Effector memory CD8-positive, alpha-beta T cell (primary cell): ENCODE measurements at regions not wholly inside any gene's neighbourhood (a gene's known extent, or its start where the extent isn't known, plus 50 kb on each side); places are given as distances from the start of the nearest gene placed in this dataset.

Experiments used
- ATAC-seq: fragments of 150-1000 bp; cut with Tn5 transposase; replicated peaks from 2 replicates; pipeline ENCODE4 v1.10.0; 2021; ENCODE audit warnings: mild to moderate bottlenecking, moderate library complexity
- DNase-seq, 3 experiments: peaks; one replicate each; pipeline ENCODE4 v3.0.0; 2021
- H3K27ac Mint-ChIP-seq, 2 donors: one replicate each; pipeline ENCODE4 v1.8.0; 2022; ENCODE audit warnings: mild to moderate bottlenecking in 2 of 2, mixed read lengths in 2 of 2, moderate library complexity in 2 of 2
- H3K27me3 Mint-ChIP-seq, 2 donors: one replicate each; pipeline ENCODE4 v1.8.0; 2022; ENCODE audit warnings: mixed read lengths in 2 of 2
- H3K36me3 Mint-ChIP-seq: one replicate; pipeline ENCODE4 v1.8.0; 2022; ENCODE audit warnings: mild to moderate bottlenecking, moderate library complexity, mixed read lengths; ENCODE audit not compliant: insufficient read depth
- H3K4me1 Mint-ChIP-seq, 2 donors: one replicate each; pipeline ENCODE4 v1.8.0; 2022; ENCODE audit warnings: low read depth in 2 of 2, mixed read lengths in 2 of 2
- H3K4me3 Mint-ChIP-seq, 2 donors: one replicate each; pipeline ENCODE4 v1.8.0; 2022; ENCODE audit warnings: mild to moderate bottlenecking in 2 of 2, mixed read lengths in 2 of 2, moderate library complexity in 2 of 2
- H3K9me3 Mint-ChIP-seq, 2 donors: one replicate each; pipeline ENCODE4 v1.8.0; 2022; ENCODE audit warnings: mixed read lengths in 2 of 2

- peaks cover 0 to 2% of the 10 kb centered on the region in 2 donors for H3K9me3 Mint-ChIP-seq
- ATAC-seq (no peak), DNase-seq (no peak)
- H3K27me3 Mint-ChIP-seq = no peaks in the 10 kb centered on the region
- H3K4me3 Mint-ChIP-seq = no peak overlapping the region
- no peak overlapping the region for H3K27ac Mint-ChIP-seq
- no peaks in the 10 kb centered on the region for H3K4me1 Mint-ChIP-seq
- H3K36me3 Mint-ChIP-seq = no peaks in the 10 kb centered on the region
Observed at GRCh38 chr9:80883426-80883825, 805.9 kb downstream of the TLE1 start.

- Mint-ChIP-seq H3K4me3 (no peak overlapping the region), H3K4me1 (no peaks in the 10 kb centered on the region), H3K27ac (no peak overlapping the region), H3K9me3 (peaks cover 0 to 5% of the 10 kb centered on the region in 2 donors), H3K27me3 (no peaks in the 10 kb centered on the region), H3K36me3 (no peaks in the 10 kb centered on the region)
- ATAC-seq = no peak
- no peak for DNase-seq
Observed at GRCh38 chr9:80881940-80882339, 807.4 kb downstream of the TLE1 start.

- no peak overlapping the region for H3K4me3 Mint-ChIP-seq
- no peak overlapping the region for H3K27ac Mint-ChIP-seq
- peaks cover 5 to 6% of the 10 kb centered on the region in 2 donors for H3K9me3 Mint-ChIP-seq
- no peak for ATAC-seq
- no peaks in the 10 kb centered on the region for H3K36me3 Mint-ChIP-seq
- DNase-seq = no peak
- no peaks in the 10 kb centered on the region for H3K27me3 Mint-ChIP-seq
- no peaks in the 10 kb centered on the region for H3K4me1 Mint-ChIP-seq
Observed at GRCh38 chr9:80881320-80881719, 808.0 kb downstream of the TLE1 start.

- no peak for DNase-seq
- H3K9me3 Mint-ChIP-seq = peaks cover 15 to 16% of the 10 kb centered on the region in 2 donors
- no peaks in the 10 kb centered on the region for H3K27me3 Mint-ChIP-seq
- no peaks in the 10 kb centered on the region for H3K4me1 Mint-ChIP-seq
- H3K4me3 Mint-ChIP-seq = no peak overlapping the region
- no peak for ATAC-seq
- no peaks in the 10 kb centered on the region for H3K36me3 Mint-ChIP-seq
- H3K27ac Mint-ChIP-seq = no peak overlapping the region
Observed at GRCh38 chr9:80878556-80878955, 810.8 kb downstream of the TLE1 start.

GRCh38 chr9:80875947-80876346, 813.4 kb downstream of the TLE1 start:
- ATAC-seq (no peak), DNase-seq (no peak)
- peaks cover 15 to 16% of the 10 kb centered on the region in 2 donors for H3K9me3 Mint-ChIP-seq
- no peaks in the 10 kb centered on the region for H3K27me3 Mint-ChIP-seq
- H3K4me1 Mint-ChIP-seq = no peaks in the 10 kb centered on the region
- H3K36me3 Mint-ChIP-seq = no peaks in the 10 kb centered on the region
- H3K27ac Mint-ChIP-seq = no peak overlapping the region
- no peak overlapping the region for H3K4me3 Mint-ChIP-seq

GRCh38 chr9:80874276-80874675, 815.1 kb downstream of the TLE1 start:
- Mint-ChIP-seq H3K4me1 (no peaks in the 10 kb centered on the region), H3K27ac (no peak overlapping the region), H3K4me3 (no peak overlapping the region), H3K36me3 (no peaks in the 10 kb centered on the region), H3K27me3 (no peaks in the 10 kb centered on the region), H3K9me3 (peaks cover 15 to 16% of the 10 kb centered on the region in 2 donors)
- ATAC-seq = no peak
- no peak for DNase-seq

- H3K4me1 Mint-ChIP-seq = no peaks in the 10 kb centered on the region
- H3K27ac Mint-ChIP-seq = no peak overlapping the region
- H3K36me3 Mint-ChIP-seq = no peaks in the 10 kb centered on the region
- no peaks in the 10 kb centered on the region for H3K27me3 Mint-ChIP-seq
- no peak overlapping the region for H3K4me3 Mint-ChIP-seq
- DNase-seq (no peak), ATAC-seq (no peak)
- H3K9me3 Mint-ChIP-seq = peaks cover 16% of the 10 kb centered on the region in 2 donors
Observed at GRCh38 chr9:80873861-80874260, 815.5 kb downstream of the TLE1 start.

- H3K4me1 Mint-ChIP-seq = no peaks in the 10 kb centered on the region
- H3K9me3 Mint-ChIP-seq = peaks cover 16 to 32% of the 10 kb centered on the region in 2 donors
- H3K27me3 Mint-ChIP-seq = no peaks in the 10 kb centered on the region
- no peak overlapping the region for H3K27ac Mint-ChIP-seq
- no peak for ATAC-seq
- no peaks in the 10 kb centered on the region for H3K36me3 Mint-ChIP-seq
- DNase-seq = no peak
- H3K4me3 Mint-ChIP-seq = no peak overlapping the region
Observed at GRCh38 chr9:80871596-80871995, 817.8 kb downstream of the TLE1 start.

- DNase-seq = no peak
Observed at GRCh38 chr9:80867731-80868130, 821.6 kb downstream of the TLE1 start.

GRCh38 chr9:80866576-80867227, 822.6 kb downstream of the TLE1 start:
- no peaks in the 10 kb centered on the region for H3K27me3 Mint-ChIP-seq
- no peak for DNase-seq
- no peaks in the 10 kb centered on the region for H3K4me1 Mint-ChIP-seq
- no peak for ATAC-seq
- H3K9me3 Mint-ChIP-seq = peaks cover 4 to 27% of the 10 kb centered on the region in 2 donors
- H3K4me3 Mint-ChIP-seq = no peak overlapping the region
- no peak overlapping the region for H3K27ac Mint-ChIP-seq
- no peaks in the 10 kb centered on the region for H3K36me3 Mint-ChIP-seq

More at GRCh38 chr9:80867731-80868130, 821.6 kb downstream of the TLE1 start:
- no peak overlapping the region for H3K27ac Mint-ChIP-seq
- ATAC-seq = no peak
- no peak overlapping the region for H3K4me3 Mint-ChIP-seq
- no peaks in the 10 kb centered on the region for H3K36me3 Mint-ChIP-seq
- H3K9me3 Mint-ChIP-seq = peaks cover 4 to 27% of the 10 kb centered on the region in 2 donors
- no peaks in the 10 kb centered on the region for H3K4me1 Mint-ChIP-seq
- no peaks in the 10 kb centered on the region for H3K27me3 Mint-ChIP-seq

- ATAC-seq = no peak
- H3K4me3 Mint-ChIP-seq = no peak overlapping the region
- DNase-seq = no peak
- H3K36me3 Mint-ChIP-seq = no peaks in the 10 kb centered on the region
- no peak overlapping the region for H3K27ac Mint-ChIP-seq
- H3K4me1 Mint-ChIP-seq = no peaks in the 10 kb centered on the region
- peaks cover 4 to 27% of the 10 kb centered on the region in 2 donors for H3K9me3 Mint-ChIP-seq
- H3K27me3 Mint-ChIP-seq = no peaks in the 10 kb centered on the region
Observed at GRCh38 chr9:80866121-80866520, 823.2 kb downstream of the TLE1 start.

- no peaks in the 10 kb centered on the region for H3K36me3 Mint-ChIP-seq
- no peak overlapping the region for H3K27ac Mint-ChIP-seq
- H3K27me3 Mint-ChIP-seq = no peaks in the 10 kb centered on the region
- H3K9me3 Mint-ChIP-seq = peaks cover 6 to 8% of the 10 kb centered on the region in 2 donors
- DNase-seq (no peak), ATAC-seq (no peak)
- H3K4me3 Mint-ChIP-seq = no peak overlapping the region
- no peaks in the 10 kb centered on the region for H3K4me1 Mint-ChIP-seq
Observed at GRCh38 chr9:80843028-80843427, 846.3 kb downstream of the TLE1 start.

GRCh38 chr9:80842389-80842788, 847.0 kb downstream of the TLE1 start:
- no peaks in the 10 kb centered on the region for H3K27me3 Mint-ChIP-seq
- no peak for ATAC-seq
- no peak for DNase-seq
- H3K27ac Mint-ChIP-seq = no peak overlapping the region
- no peaks in the 10 kb centered on the region for H3K36me3 Mint-ChIP-seq
- H3K9me3 Mint-ChIP-seq = peaks cover 5 to 8% of the 10 kb centered on the region in 2 donors
- H3K4me1 Mint-ChIP-seq = no peaks in the 10 kb centered on the region
- no peak overlapping the region for H3K4me3 Mint-ChIP-seq

GRCh38 chr9:80841888-80842287, 847.5 kb downstream of the TLE1 start:
- H3K9me3 Mint-ChIP-seq = peaks cover 5 to 8% of the 10 kb centered on the region in 2 donors
- no peak overlapping the region for H3K27ac Mint-ChIP-seq
- no peak overlapping the region for H3K4me3 Mint-ChIP-seq
- no peaks in the 10 kb centered on the region for H3K27me3 Mint-ChIP-seq
- ATAC-seq (no peak), DNase-seq (no peak)
- H3K36me3 Mint-ChIP-seq = no peaks in the 10 kb centered on the region
- no peaks in the 10 kb centered on the region for H3K4me1 Mint-ChIP-seq
